ENCODE measurements at regions not wholly inside any gene's neighbourhood (a gene's known extent, or its start where the extent isn't known, plus 50 kb on each side); places are given as distances from the start of the nearest gene placed in this dataset.
"Not testable (repeated sequence)": the region's sequence is repeated elsewhere in the genome, so short reads cannot be mapped to it uniquely, and the experiment has no call there.

DNA sequence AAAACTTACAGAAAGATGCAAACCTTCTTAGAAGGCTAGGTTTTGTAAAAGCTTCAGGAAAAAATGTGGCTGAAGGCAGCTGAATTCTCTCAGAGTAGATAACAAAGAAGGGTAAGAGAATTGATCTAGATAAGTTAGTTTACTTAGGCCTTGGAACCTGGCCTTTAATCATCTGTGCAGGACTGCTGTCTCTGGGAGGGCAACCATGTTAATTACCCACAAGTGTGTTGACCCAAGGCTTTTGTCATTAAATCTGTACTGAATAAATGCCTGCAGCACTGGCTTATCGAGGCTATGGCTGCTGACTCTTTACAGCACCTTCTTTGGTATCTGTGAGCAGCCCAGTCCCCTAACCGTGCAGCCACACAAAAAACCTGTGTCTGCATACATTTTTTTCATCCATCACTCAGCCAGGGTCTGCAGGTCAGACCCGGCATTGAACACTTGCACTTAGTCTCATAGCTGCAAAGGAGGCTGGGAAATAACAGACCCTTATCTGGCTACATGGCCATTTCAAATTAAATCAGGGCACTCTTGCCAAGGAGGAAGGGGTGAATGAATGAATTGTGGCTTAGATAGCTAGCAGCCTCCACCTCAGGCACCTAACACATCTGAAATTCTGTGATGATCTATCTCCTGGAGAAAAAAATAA lies 86.4 kb upstream of the EPCAM start:
- H3K27ac ChIP-seq, result no peak overlapping the region

DNA sequence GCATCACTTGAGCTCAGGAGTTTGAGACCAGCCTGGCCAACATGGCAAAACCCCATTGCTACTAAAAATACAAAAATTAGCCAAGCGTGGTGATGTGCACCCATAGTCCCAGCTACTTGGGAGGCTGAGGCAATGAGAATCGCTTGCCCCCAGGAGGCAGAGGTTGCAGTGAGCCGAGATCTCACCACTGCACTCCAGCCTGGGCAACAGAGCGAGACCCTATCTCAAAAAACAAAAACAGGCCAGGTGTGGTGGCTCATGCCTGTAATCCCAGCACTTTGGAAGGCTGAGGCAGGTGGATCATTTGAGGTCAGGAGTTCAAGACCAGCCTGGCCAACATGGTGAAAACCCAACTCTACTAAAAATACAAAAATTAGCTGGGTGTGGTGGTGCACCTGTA lies 89.6 kb upstream of the EPCAM start:
- CTCF ChIA-PET; H3K27ac ChIP-seq; DNase-seq (ENCODE audit: low spot score); POLR2A ChIA-PET (ENCODE audit: low non-redundant PET): not testable (repeated sequence)

More for the DNA sequence above, 86.4 kb upstream of the EPCAM start:
- TF ChIP-seq, protein P1, sequence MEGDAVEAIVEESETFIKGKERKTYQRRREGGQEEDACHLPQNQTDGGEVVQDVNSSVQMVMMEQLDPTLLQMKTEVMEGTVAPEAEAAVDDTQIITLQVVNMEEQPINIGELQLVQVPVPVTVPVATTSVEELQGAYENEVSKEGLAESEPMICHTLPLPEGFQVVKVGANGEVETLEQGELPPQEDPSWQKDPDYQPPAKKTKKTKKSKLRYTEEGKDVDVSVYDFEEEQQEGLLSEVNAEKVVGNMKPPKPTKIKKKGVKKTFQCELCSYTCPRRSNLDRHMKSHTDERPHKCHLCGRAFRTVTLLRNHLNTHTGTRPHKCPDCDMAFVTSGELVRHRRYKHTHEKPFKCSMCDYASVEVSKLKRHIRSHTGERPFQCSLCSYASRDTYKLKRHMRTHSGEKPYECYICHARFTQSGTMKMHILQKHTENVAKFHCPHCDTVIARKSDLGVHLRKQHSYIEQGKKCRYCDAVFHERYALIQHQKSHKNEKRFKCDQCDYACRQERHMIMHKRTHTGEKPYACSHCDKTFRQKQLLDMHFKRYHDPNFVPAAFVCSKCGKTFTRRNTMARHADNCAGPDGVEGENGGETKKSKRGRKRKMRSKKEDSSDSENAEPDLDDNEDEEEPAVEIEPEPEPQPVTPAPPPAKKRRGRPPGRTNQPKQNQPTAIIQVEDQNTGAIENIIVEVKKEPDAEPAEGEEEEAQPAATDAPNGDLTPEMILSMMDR (conservative IDR thresholded peaks at IDR 0.05; ENCODE audit: low read depth), result no peak
- CTCF ChIA-PET, result no interaction called here
- POLR2A ChIA-PET (ENCODE audit: low non-redundant PET), result no interaction called here
- DNase-seq (ENCODE audit: low spot score), result no peak

DNA sequence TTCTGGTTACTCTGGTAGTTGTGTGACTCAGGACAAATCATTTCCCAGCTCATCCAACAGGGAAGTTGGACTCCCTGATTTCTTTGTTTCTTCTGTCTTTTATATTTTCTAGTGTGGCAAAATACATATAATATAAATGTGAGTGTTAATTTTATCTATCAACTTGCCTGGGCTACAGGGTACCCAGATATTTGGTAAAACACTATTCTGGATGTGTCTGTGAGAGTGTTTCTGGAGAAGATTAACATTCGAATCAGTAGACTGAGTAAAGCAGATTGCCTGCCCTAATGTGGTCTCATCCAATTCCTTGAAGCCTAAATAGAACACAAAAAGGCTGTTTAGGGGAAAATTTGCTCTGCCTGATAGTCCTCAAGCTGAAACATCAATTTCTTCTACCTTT lies 91.1 kb upstream of the EPCAM start:
- TF ChIP-seq, protein P1 (conservative IDR thresholded peaks at IDR 0.05; ENCODE audit: low read depth), result no peak
- H3K27ac ChIP-seq, result no peak overlapping the region
- POLR2A ChIA-PET (ENCODE audit: low non-redundant PET), result no interaction called here
- CTCF ChIA-PET, result interaction anchor here (0.6 kb wide), 2 partner anchors 19 to 267 kb away, joined by 3 read pairs; no protein-coding TSS in a partner anchor
- no peak for DNase-seq (ENCODE audit: low spot score)

DNA sequence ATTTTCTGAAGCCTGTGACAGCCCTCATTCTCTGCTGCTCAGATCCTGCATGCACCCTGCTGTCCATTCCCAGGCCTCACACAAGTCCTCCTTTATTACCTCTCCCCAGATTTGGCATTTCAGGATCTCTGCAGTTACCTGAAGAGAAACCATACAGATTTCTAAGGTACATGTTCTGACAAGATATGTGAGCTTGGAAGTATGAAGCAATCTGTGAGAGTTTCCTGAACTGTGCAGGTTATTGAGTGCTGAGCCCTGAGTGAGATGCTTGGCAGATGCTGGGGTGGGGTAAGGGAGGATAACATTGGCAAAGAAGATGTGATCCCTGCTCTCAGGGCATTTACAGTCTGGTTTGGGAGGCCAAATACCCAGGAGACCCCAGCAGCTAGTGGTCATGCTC lies 91.9 kb upstream of the EPCAM start:
- TF ChIP-seq, protein P1 (conservative IDR thresholded peaks at IDR 0.05; ENCODE audit: low read depth), result no peak
- POLR2A ChIA-PET (ENCODE audit: low non-redundant PET), result no interaction called here

DNA sequence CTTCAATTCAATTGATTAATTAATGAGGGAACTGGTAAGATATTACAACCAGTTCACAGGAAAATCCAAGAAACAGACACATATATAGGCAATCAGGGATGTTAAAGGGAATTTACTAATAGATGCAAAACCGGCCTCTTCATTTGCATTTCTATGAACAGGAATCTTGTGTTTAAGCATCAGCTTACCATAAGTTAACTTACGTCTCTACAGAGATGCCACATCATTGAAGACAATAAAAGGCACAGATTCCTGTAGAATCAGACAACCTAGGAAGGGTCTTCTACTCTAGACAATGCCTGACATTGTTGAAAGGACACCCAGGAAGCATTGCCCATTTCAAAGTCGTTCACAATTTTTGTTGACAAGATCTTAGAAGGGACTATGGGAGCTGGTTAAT lies 93.0 kb upstream of the EPCAM start:
- no peak overlapping the region for H3K27ac ChIP-seq
- TF ChIP-seq, protein P1 (conservative IDR thresholded peaks at IDR 0.05; ENCODE audit: low read depth), result no peak
- POLR2A ChIA-PET (ENCODE audit: low non-redundant PET), result no interaction called here
- no peak for DNase-seq (ENCODE audit: low spot score)
- CTCF ChIA-PET, result no interaction called here

More for the DNA sequence above, 91.9 kb upstream of the EPCAM start:
- CTCF ChIA-PET, result no interaction called here
- DNase-seq (ENCODE audit: low spot score), result no peak
- no peak overlapping the region for H3K27ac ChIP-seq

DNA sequence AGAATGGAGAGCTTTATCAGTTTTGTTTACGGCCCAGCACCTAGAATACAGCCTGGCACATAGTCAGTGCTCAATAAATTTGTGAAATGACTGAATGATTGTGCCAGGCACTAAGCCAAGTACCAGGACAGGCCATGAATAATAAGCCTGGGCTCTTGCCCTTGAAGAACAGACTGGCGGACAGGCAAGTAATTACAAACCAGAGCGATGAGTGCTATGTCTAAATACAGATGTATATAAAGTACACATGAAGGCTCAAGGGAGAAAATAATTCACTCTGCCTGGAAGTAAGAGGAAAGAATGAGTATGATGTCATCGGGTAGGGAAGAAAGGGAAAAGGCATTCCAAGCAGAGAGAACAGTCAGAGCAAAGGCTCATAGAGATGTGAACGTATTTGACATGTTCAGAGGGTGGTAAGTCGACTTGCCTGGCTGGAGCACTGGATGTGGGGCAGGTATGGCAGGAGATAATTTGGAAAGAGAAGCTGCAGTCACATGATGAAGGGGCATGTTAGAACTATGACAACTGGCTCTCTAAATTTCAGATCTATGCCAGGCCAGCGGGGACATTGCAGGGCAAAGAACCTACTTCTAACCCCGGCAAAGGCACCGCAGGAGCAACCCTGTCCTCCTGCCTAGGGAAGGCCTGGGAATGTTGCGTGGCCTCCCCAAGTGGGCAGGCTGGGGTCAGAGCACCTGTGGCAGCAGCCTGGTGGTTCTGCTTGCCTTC lies 94.9 kb upstream of the EPCAM start:
- ChIA-PET POLR2A (ENCODE audit: low non-redundant PET) (no interaction called here), CTCF (interaction anchor here (0.7 kb wide), 1 partner anchor 80 kb away, joined by 3 read pairs; no protein-coding TSS in a partner anchor)
- no peak for DNase-seq (ENCODE audit: low spot score)
- TF ChIP-seq, protein P1 (conservative IDR thresholded peaks at IDR 0.05; ENCODE audit: low read depth), result no peak
- no peak overlapping the region for H3K27ac ChIP-seq

Data from RWPE1 (cell line).